Pancreas (tissue), 10 donors: ENCODE measurements at regions not wholly inside any gene's neighbourhood (a gene's known extent, or its start where the extent isn't known, plus 50 kb on each side); places are given as distances from the start of the nearest gene placed in this dataset.
"Not testable (repeated sequence)": the region's sequence is repeated elsewhere in the genome, so short reads cannot be mapped to it uniquely, and the experiment has no call there.

Experiments used
- ATAC-seq, 4 donors: fragments of 200-7000 bp; cut with Tn5 transposase; one replicate each; pipeline versions ENCODE4 v1.8.0 to v1.9.1; 2020; ENCODE audit warnings: mild to moderate bottlenecking in 4 of 4, moderate library complexity in 4 of 4
- DNase-seq, 6 donors: peaks; one replicate each; pipeline ENCODE4 v3.0.0-alpha.2; 2020
- FAIRE-seq: peaks from 2 replicates; lab custom pipeline; 2012; peaks lifted over from hg19 to GRCh38; lab: Jason Lieb, UNC
- H3K27ac ChIP-seq, 4 donors: fragments of 200-600 bp; sonication (generic); 1 replicate in 3 of 4; 2 replicates in 1 of 4; pipeline versions ENCODE4 v1.5.0 to v1.8.0; 2020
- H3K27me3 ChIP-seq, 4 donors: fragments of 200-600 bp; one replicate each; pipeline ENCODE4 v1.8.0; 2021
- H3K36me3 ChIP-seq, 3 donors: fragments of 200-600 bp; sonication (generic) in 1 of 3; one replicate each; pipeline versions ENCODE4 v1.5.0 to v1.8.0; 2020 to 2021
- H3K4me1 ChIP-seq, 3 donors: fragments of 200-600 bp; one replicate each; pipeline ENCODE4 v1.8.0; 2021
- H3K4me3 ChIP-seq, 4 donors: fragments of 200-600 bp; sonication (generic) in 2 of 4; one replicate each; pipeline versions ENCODE4 v1.5.0 to v1.8.0; 2020 to 2021
- H3K9me3 ChIP-seq, 4 donors: fragments of 200-600 bp; one replicate each; pipeline ENCODE4 v1.8.0; 2021
- CTCF ChIP-seq, 4 donors: fragments of 200-600 bp; sonication (generic) in 3 of 4; IDR thresholded peaks; one replicate each; pipeline versions ENCODE4 v1.5.0 to v1.8.0; 2021; ENCODE audit warnings: antibody characterized with exemption in 4 of 4
- WGBS, 2 donors: extraction: QIAGEN DNeasy Blood & Tissue Kit; methylation state at CpG; one replicate each; pipeline ENCODE4 v1.1.7; 2013; 5-methylcytosine and 5-hydroxymethylcytosine counted together
- intact Hi-C, 3 donors: fragments of 100-400 bp; cut with DNase I; formaldehyde crosslinking; loops; one replicate each; pipeline versions ENCODE4 v1.11.1 to v1.14.2; 2022
- donor health status: healthy with polysubstance abuse.
- donor health status: DM: no; HTN: no; CAD: no; lungs with moderate emphysema.
- donor health status: DM: no; HTN: no; CAD: no.
- donor health status: control.
- donor health status: control.
- donor health status: Bipolar disorder and iron deficiency.
- donor health status: DM: yes; HTN: yes; CAD: no.
- donor health status: DM: no; HTN: no; CAD: no.
- donor health status: DM: no; HTN: no; CAD: no.
- donor health status: DM: yes; HTN: yes; CAD: no.

GRCh38 chr2:57022496-57022895 lies 838.7 kb downstream of the CCDC85A start:
- no peak for DNase-seq
- TF ChIP-seq CTCF (IDR thresholded peaks at IDR 0.05), result no peak
- Histone ChIP-seq H3K4me3 (no peak overlapping the region), H3K9me3 (no peaks in the 10 kb centered on the region), H3K4me1 (no peaks in the 10 kb centered on the region), H3K27ac (no peak overlapping the region), H3K36me3 (no peaks in the 10 kb centered on the region), H3K27me3 (no peaks in the 10 kb centered on the region)
- intact Hi-C loops, result no loop called here
- ATAC-seq, result no peak
- 60 to 65% methylated on average over 6 of the region's 6 CpGs for WGBS, 2 donors
- FAIRE-seq, result no peak

GRCh38 chr2:57044931-57045635 lies 861.3 kb downstream of the CCDC85A start:
- ATAC-seq (no peak), DNase-seq (no peak), FAIRE-seq (no peak)
- 84 to 89% methylated on average over 4 of the region's 4 CpGs for WGBS, 2 donors
- Histone ChIP-seq H3K4me1 (peaks cover 0 to 5% (median 0%) of the 10 kb centered on the region in 3 donors), H3K4me3 (no peak overlapping the region), H3K27ac (no peak overlapping the region), H3K9me3 (no peaks in the 10 kb centered on the region), H3K27me3 (no peaks in the 10 kb centered on the region), H3K36me3 (no peaks in the 10 kb centered on the region)
- no peak for TF ChIP-seq CTCF (IDR thresholded peaks at IDR 0.05)
- intact Hi-C loops, result no loop called here

GRCh38 chr2:57049273-57049672 lies 865.5 kb downstream of the CCDC85A start:
- Histone ChIP-seq H3K27ac (no peak overlapping the region), H3K36me3 (no peaks in the 10 kb centered on the region), H3K4me1 (peaks cover 0 to 5% (median 0%) of the 10 kb centered on the region in 3 donors), H3K27me3 (no peaks in the 10 kb centered on the region), H3K4me3 (no peak overlapping the region), H3K9me3 (no peaks in the 10 kb centered on the region)
- 40 to 42% methylated on average over 3 of the region's 3 CpGs for WGBS, 2 donors
- no peak for FAIRE-seq
- TF ChIP-seq CTCF (IDR thresholded peaks at IDR 0.05), result no peak
- ATAC-seq, result peak in 3 of 4 donors; percentile 70 to 91 (median 73)
- DNase-seq, result peak in 2 of 6 donors; percentile 3 to 28
- intact Hi-C loops, result no loop called here

GRCh38 chr2:57050007-57050406 lies 866.2 kb downstream of the CCDC85A start:
- DNase-seq (no peak), ATAC-seq (peak in 3 of 4 donors; percentile 44 to 80 (median 60)), FAIRE-seq (no peak)
- no peak for TF ChIP-seq CTCF (IDR thresholded peaks at IDR 0.05)
- WGBS, 2 donors, result 45 to 46% methylated on average over 3 of the region's 3 CpGs
- intact Hi-C loops, result no loop called here
- H3K4me1 ChIP-seq, result peaks cover 0 to 5% (median 0%) of the 10 kb centered on the region in 3 donors
- no peaks in the 10 kb centered on the region for H3K36me3 ChIP-seq
- H3K27me3 ChIP-seq, result no peaks in the 10 kb centered on the region
- no peak overlapping the region for H3K4me3 ChIP-seq
- H3K27ac ChIP-seq, result no peak overlapping the region
- H3K9me3 ChIP-seq, result no peaks in the 10 kb centered on the region

- ATAC-seq, H3K4me3 ChIP-seq, DNase-seq, H3K4me1 ChIP-seq, H3K9me3 ChIP-seq, intact Hi-C loops, H3K27me3 ChIP-seq, H3K36me3 ChIP-seq, H3K27ac ChIP-seq, FAIRE-seq: not testable (repeated sequence)
- 38 to 39% methylated on average over 1 of the region's 1 CpG for WGBS, 2 donors
Observed at GRCh38 chr2:57066301-57066700, 882.5 kb downstream of the CCDC85A start.
